ENCODE measurements at regions not wholly inside any gene's neighbourhood (a gene's known extent, or its start where the extent isn't known, plus 50 kb on each side); places are given as distances from the start of the nearest gene placed in this dataset.

- TF ChIP-seq POLR2AphosphoS5 (IDR thresholded peaks at IDR 0.05; ENCODE audit: low read length) (no peak), CTCF (IDR thresholded peaks at IDR 0.05 in 2 of 3, conservative IDR thresholded peaks at IDR 0.05 in 1 of 3; ENCODE audit: control insufficient read depth in 2 of 3, extremely low read depth in 1 of 3, insufficient read depth in 1 of 3, low read depth in 3 of 3, low read length in 3 of 3) (no peak), SIN3A (IDR thresholded peaks at IDR 0.05; ENCODE audit: low read depth, low read length) (no peak), SPI1 (IDR thresholded peaks at IDR 0.05; ENCODE audit: borderline replicate concordance, insufficient read depth, low read depth, low read length) (no peak)
Measured at GRCh38 chr15:99442252-99442897, 123.4 kb upstream of the MEF2A start.
